ENCODE measurements at regions not wholly inside any gene's neighbourhood (a gene's known extent, or its start where the extent isn't known, plus 50 kb on each side); places are given as distances from the start of the nearest gene placed in this dataset.

DNA sequence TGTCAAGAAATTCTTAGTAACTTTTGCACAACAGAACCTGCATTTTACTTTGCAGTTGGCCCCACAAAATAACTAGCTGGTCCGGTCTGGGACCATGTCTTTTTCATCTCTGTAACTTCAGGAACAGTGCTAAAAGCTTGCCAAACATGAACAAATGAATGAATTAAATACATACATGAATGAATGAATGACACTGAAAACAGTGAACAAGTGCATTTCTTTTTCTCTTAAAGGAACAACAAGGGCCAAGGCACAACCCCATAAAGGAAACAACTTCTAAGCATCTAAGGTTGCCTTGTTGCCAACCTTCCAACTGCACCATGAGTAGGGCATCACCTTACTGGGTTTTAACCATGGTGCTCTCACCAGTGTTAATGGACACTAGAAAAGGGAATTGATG, 534.4 kb upstream of the PKN2 start:
- Histone ChIP-seq H3K9me3 (no peaks in the 10 kb centered on the region), H3K27me3 (no peaks in the 10 kb centered on the region), H3K4me3 (no peak overlapping the region), H3K27ac (no peak overlapping the region), H3K36me3 (no peaks in the 10 kb centered on the region), H3K4me1 (no peaks in the 10 kb centered on the region)
- 88 to 100% methylated on average over 1 of the region's 1 CpG for WGBS, 2 donors (ENCODE audit: low coverage in 1 of 2)
- no peak for ATAC-seq
- TF ChIP-seq EP300 (IDR thresholded peaks at IDR 0.05), result no peak
- no peak for TF ChIP-seq POLR2A (IDR thresholded peaks at IDR 0.05)
- TF ChIP-seq, protein P1, sequence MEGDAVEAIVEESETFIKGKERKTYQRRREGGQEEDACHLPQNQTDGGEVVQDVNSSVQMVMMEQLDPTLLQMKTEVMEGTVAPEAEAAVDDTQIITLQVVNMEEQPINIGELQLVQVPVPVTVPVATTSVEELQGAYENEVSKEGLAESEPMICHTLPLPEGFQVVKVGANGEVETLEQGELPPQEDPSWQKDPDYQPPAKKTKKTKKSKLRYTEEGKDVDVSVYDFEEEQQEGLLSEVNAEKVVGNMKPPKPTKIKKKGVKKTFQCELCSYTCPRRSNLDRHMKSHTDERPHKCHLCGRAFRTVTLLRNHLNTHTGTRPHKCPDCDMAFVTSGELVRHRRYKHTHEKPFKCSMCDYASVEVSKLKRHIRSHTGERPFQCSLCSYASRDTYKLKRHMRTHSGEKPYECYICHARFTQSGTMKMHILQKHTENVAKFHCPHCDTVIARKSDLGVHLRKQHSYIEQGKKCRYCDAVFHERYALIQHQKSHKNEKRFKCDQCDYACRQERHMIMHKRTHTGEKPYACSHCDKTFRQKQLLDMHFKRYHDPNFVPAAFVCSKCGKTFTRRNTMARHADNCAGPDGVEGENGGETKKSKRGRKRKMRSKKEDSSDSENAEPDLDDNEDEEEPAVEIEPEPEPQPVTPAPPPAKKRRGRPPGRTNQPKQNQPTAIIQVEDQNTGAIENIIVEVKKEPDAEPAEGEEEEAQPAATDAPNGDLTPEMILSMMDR (IDR thresholded peaks at IDR 0.05), result no peak
- no peak for TF ChIP-seq POLR2AphosphoS5 (IDR thresholded peaks at IDR 0.05)

DNA sequence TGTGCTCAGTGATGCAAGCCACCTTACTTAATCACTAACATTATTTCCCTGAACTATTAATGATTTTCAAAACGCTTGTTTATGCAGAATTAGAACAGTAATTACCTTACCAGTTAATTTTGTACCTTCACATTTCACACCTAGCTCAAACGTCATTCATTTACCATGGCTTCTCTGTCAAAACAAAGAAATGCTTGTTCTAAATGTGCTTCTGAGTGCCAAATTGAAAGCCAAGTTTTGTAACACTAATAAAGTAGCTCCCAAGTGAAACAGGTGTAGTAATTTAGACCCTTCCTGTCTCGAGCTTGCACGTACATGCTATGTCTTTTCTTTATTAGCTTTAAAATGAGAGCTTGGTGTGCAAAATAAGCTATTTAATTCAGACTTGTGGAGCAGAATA, 533.7 kb upstream of the PKN2 start:
- Histone ChIP-seq H3K27me3 (no peaks in the 10 kb centered on the region), H3K9me3 (no peaks in the 10 kb centered on the region), H3K4me3 (no peak overlapping the region), H3K36me3 (no peaks in the 10 kb centered on the region), H3K4me1 (no peaks in the 10 kb centered on the region), H3K27ac (no peak overlapping the region)
- TF ChIP-seq, protein P1 (IDR thresholded peaks at IDR 0.05), result no peak
- no peak for TF ChIP-seq POLR2A (IDR thresholded peaks at IDR 0.05)
- no peak for TF ChIP-seq POLR2AphosphoS5 (IDR thresholded peaks at IDR 0.05)
- no peak for TF ChIP-seq EP300 (IDR thresholded peaks at IDR 0.05)
- 65 to 71% methylated on average over 4 of the region's 4 CpGs for WGBS, 2 donors (ENCODE audit: low coverage in 1 of 2)
- no peak for ATAC-seq

DNA sequence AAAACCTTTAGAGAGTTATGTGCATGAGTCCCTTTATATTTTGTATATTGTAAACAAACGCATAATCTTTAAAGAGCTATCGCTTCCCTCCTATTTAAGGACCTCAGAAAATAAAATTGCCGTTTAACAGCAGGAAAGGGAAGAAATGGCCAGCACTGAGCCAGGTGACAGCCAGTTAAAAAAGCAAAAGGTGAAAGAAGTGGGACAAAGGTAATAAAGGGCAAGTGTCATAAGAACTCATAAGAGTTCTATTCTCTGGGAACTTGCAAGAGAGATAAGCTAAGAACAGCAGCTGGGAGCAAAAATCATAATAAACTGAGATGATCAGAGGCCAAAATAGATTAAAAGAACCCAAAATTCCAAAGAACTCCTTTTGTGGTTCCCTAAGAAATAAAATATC, 520.9 kb upstream of the PKN2 start:
- no peak for ATAC-seq
- Histone ChIP-seq H3K4me3 (no peak overlapping the region), H3K27ac (no peak overlapping the region), H3K36me3 (no peaks in the 10 kb centered on the region), H3K4me1 (no peaks in the 10 kb centered on the region), H3K27me3 (no peaks in the 10 kb centered on the region), H3K9me3 (no peaks in the 10 kb centered on the region)
- WGBS, 2 donors (ENCODE audit: low coverage in 1 of 2), result 61 to 64% methylated on average over 3 of the region's 3 CpGs
- TF ChIP-seq, protein P1 (IDR thresholded peaks at IDR 0.05), result no peak

DNA sequence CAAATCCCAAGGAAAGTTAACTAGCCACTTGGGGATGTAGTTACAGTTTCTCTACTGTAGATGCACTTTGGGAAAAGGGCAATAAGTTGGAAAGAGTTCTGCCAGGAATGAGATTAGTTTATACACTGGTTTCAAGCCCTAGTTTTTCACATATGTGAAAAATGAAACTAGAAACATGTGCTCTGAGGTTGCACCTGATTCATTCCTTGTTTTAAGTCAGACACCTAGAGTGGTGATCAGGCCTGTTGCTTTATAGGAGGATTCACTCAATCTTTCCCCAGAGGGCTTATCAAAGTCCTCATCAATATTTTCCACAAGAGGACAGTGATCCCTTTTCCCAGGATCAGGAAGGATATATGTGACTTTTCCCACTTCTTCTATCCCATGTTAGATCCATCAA, 515.9 kb upstream of the PKN2 start:
- Histone ChIP-seq H3K4me1 (no peaks in the 10 kb centered on the region), H3K9me3 (no peaks in the 10 kb centered on the region)

DNA sequence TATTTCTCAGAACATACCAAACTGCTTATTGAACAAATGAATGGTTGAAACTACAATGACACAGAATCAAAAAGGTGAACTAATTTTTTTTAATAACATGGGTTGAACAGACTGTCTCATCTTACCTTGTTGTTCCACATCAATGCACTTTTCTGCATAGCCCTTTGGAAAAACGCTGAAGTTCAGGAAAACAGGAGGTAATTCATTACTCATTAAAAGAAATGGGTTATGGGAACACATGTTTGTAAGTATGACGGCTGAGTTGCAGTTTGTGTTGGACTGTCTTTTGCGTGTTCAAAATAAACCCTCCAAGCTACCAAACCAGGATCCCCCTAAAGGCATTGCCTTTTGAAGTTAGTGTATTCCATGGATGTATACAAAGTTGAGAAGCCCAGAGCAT, 514.9 kb upstream of the PKN2 start:
- Histone ChIP-seq H3K4me3 (no peak overlapping the region), H3K27ac (no peak overlapping the region), H3K9me3 (no peaks in the 10 kb centered on the region), H3K36me3 (no peaks in the 10 kb centered on the region), H3K27me3 (no peaks in the 10 kb centered on the region), H3K4me1 (no peaks in the 10 kb centered on the region)
- TF ChIP-seq, protein P1 (IDR thresholded peaks at IDR 0.05), result no peak
- no peak for TF ChIP-seq POLR2A (IDR thresholded peaks at IDR 0.05)
- TF ChIP-seq EP300 (IDR thresholded peaks at IDR 0.05), result no peak
- TF ChIP-seq POLR2AphosphoS5 (IDR thresholded peaks at IDR 0.05), result no peak
- ATAC-seq, result no peak
- 95 to 96% methylated on average over 3 of the region's 3 CpGs for WGBS, 2 donors (ENCODE audit: low coverage in 1 of 2)

More for the DNA sequence above, 515.9 kb upstream of the PKN2 start:
- Histone ChIP-seq H3K27me3 (no peaks in the 10 kb centered on the region), H3K27ac (no peak overlapping the region), H3K36me3 (no peaks in the 10 kb centered on the region), H3K4me3 (no peak overlapping the region)
- ATAC-seq, result no peak
- TF ChIP-seq, protein P1 (IDR thresholded peaks at IDR 0.05), result no peak
- TF ChIP-seq POLR2A (IDR thresholded peaks at IDR 0.05) (no peak), EP300 (IDR thresholded peaks at IDR 0.05) (no peak), POLR2AphosphoS5 (IDR thresholded peaks at IDR 0.05) (no peak)
